ENCODE measurements at regions not wholly inside any gene's neighbourhood (a gene's known extent, or its start where the extent isn't known, plus 50 kb on each side); places are given as distances from the start of the nearest gene placed in this dataset.
"Not testable (repeated sequence)": the region's sequence is repeated elsewhere in the genome, so short reads cannot be mapped to it uniquely, and the experiment has no call there.

DNA sequence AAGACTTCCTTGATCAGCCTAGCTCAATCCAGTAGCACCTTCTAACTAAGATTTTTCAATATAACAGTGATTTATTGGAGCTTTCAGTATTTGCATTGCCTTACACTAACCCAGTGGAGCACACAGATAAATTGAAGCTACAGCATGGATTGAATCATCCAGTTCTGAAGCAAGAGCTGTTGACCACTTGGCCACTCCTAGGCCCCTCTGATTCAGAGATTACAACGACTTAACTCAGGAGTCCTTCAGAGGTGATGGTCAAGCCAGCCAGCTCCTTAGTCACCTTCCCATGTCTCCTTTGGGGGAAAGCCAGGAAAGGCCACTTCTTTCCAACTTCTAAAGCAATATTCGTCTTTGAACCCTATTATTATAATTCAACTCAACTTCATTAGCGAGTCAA is 151.8 kb downstream of the TENT5C start:
- no peak for DNase-seq

DNA sequence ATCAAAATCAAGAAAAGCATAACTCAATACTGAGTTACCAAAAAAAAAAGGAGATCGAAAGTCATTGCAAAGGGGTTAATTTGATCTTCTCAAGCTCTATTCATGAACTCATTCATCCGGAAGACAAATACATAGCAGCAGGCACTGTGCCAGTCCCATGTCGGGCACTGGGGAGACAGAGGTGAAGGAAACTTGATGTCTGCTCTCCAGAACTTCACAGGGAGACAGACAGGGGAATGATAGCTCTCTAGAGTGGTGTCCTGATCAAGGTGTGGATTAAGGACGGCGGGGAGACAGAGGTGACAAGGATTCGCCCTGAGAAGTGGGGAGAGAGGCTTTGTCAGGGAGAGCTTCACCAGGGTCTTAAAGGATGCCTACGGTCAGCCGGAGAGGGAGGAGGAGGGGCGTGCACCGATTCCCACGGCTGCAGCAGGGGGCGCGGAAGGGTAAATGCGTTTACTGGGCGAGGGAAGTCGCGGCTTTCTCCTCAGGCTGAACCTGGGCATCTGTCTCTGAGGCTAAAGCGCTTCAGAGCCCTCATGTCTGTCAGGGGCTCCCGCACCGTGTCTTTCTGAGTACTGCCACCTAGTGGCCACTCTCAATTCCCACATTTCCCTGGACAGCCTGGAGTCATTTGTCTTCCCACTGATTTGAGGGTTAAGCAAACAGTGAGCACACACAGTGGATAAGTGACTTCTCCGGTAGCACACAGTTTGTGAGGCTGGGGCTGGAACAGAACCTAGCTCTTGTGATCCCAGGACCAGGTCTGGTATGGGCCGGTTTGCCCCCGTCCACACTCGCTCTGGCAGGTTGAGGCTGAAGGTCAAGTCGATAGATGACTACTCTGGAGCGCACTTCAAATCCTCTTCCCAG is 152.8 kb downstream of the TENT5C start:
- DNase-seq: peak; percentile 74

GRCh38 chr1:117759535-117759934 is 153.7 kb downstream of the TENT5C start:
- DNase-seq: no peak

DNA sequence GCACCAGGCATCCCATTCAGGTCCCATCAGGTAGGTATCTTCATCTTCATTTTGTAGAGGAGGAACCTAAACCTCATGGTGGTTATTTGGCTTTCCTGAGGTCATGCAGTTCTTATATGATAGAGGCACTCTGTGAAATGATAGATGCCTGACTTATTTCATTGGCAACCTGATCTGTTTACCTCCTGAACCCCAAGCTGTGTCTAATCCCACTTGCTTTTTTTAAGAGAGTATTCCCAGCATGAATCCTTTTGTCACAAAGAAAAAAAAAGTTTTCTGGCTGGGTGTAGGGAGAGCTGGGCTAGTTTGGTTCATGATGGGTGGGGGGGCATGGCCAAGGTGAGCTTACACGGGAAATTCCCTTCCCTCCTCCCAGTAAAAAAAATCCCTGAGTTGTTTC is 154.2 kb downstream of the TENT5C start:
- DNase-seq: no peak

DNA sequence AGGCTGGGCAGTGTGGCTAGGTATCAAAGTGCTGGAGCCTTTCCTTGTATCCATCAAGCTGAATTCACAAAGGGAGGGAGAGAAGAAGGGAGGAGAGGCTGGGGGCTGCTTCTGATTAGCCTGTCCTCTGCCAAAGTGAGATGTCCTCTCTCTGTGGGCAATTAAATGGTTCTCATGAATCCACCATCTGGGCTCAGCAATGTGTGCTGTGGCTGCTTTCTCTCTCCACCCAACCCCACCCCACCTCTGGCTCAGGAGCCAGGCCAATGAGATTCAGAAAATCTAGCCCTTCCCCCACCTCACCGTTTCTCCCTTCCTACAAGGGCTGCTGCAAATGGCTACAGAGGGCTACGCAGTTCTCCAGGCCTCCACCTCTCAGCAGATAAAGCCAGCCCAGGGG is 154.6 kb downstream of the TENT5C start:
- no peak for DNase-seq

DNA sequence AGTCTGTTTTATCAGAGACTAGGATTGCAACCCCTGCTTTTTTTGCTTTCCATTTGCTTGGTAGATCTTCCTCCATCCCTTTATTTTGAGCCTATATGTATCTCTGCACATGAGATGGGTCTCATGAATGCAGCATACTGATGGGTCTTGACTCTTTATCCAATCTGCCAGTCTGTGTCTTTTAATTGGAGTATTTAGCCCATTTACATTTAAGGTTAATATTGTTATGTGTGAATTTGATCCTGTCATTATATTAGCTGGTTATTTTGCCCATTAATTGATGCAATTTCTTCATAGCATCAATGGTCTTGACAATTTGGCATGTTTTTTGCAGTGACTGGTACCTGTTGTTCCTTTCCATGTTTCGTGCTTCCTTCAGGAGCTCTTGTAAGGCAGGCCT is 161.7 kb downstream of the GDAP2 start:
- DNase-seq: not testable (repeated sequence)

DNA sequence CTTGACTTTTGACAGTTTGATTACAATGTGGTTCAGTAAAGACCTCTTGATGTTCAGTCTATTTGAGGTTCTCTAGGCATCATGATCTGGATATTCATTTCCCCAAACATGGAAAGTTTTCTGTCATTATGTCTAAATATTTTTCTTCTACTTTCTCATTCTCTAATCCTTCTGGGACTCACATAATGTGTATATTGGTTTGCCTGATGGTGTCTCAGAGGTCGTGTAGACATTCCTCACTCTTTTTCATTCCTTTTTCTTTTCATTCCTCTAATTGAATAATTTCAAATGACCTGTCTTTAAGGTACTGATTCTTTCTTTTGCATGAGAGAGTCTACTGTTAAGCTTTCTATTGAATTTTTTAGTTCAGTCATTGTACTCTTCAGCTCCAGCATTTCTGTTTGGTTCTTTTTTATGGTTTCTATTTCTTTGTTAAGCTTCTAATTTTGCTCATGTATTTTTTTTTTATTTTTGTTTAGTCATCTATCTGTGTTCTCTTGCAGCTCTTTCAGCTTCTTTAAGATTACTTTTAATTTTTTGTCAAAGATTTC is 158.4 kb downstream of the GDAP2 start:
- no peak for DNase-seq

- no peak for DNase-seq
Measured at GRCh38 chr1:117779364-117779763, 150.1 kb downstream of the GDAP2 start.

DNA sequence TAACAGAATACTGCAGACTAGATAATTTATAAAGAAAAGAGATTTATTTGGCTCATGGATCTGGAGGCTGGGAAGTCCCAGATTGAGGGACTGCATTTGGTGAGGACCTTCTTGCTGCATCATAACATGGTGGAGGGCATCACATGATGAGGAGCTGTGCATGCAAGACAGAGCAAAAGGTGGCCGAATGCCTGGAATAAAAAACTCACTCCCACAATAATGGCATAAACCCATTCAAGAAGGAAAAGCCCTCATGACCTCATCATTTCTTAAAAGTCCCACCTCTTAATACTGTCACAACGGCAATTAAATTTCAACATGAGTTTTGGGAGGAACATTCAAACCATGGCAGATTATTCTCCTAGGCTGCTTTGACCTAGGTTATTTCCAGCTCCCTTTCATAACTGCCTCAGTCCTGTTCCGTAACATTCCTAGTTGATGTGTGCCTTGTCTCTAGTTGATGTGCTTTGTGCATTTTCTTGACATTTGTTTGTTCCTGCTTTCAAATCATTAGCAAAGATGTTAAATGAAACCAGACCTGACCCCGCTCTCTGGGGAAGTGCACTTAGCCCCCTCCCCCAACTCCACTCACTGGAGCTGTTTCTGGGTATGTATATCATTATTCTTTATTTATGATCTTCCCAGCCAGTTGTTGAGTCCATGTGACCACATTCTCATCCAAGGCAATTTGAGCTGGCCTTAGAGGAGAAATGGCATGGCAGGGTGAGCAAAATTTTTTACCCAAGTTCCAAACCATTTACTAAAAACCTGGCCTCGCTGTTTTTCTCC is 148.5 kb downstream of the GDAP2 start:
- no peak for DNase-seq

DNA sequence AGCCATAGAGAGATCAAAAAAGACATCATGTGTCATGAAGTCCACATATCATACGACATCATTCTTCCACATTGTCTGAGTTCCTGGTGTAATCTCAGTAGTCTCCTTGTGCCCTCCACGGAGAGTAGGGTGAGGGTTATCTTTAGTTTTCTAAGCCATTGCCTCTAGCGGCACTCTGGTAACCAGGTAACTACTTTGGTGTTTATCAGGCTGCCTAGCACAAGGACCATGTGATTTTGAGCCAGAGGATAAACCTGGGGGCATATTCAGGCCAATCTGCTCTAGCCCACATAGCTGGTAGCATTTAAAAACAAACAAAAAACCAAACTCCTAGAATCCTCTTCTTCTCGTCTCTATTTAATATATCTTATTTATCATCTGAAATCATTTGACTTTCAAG is 147.4 kb downstream of the GDAP2 start:
- DNase-seq: no peak

DNA sequence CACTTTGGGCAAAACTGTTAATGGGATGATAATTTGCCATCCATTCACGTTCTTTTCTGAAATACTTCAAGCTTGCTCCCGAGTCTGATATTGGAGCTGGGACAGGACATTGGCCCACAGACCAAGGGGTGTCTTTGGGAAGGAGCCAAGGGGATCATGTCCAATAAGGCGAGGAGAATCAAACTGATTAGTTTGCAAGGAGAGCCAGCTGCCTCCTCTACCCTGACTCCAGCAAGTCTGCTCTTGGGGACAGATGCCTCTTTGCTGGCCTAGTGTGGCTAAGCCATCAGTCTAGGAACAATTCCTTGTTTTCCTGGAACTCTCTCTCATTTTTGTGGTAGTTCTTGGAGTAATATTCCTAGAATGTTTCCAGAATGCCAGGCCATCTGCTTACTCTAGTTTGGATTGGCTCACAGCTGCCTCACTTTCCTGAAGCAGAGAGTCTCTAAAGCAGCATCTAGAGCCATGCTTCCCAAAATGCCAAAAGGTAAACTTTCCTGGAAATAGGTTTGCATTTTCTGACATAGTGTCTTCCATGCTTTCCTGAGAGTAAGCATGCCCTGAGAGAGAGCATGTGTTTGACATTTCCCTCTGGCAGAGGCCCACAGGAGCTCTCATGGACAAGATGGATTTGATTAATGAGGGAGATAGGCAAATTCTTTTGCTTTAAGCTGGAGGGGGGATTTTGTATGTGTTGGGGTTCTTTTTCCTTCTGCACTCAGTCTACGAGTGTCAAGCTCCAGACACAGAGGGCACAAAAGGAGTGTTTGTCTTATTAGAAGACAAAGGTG is 145.6 kb downstream of the GDAP2 start:
- DNase-seq: no peak

DNA sequence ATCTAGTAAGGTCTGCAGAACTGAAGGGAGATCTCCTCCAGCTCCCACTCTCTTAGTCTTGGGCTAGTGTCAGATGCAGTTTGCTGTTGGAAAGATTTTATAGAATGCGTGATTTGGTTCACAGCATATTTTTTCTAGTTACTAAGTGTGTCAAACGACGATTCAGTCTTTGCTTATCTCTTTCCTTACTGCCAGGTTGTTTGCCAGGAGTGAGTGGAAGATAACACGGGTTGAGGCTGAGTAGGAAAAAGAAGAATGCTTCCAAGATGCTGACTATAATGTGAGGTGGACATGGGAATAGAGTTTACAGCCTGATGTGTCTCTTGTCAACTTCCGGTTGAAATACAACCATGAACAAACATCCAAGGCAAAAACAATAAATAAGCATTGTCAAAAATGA is 141.4 kb downstream of the GDAP2 start:
- no peak for DNase-seq

DNA sequence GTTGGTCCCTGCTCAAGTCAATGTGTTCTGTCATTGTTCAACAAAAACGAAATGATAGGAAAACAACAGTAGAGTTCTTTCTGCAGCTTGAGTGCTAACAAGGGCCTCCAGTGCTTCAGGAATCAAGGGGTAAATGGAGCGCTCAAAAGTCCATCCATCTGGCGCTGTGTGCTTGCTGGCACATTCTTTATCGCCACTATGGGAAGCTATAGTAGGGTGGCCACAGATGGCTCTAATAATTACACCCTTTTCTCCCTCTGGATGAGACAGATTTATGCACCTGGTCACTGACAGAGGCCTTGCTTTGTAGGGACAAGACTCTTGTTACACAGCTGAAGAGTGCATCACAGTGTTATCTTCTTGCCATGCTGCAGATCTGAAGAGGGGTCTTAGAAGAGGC is 136.0 kb downstream of the GDAP2 start:
- DNase-seq: no peak

- no peak for DNase-seq
Measured at GRCh38 chr1:117794073-117794472, 135.3 kb downstream of the GDAP2 start.

DNA sequence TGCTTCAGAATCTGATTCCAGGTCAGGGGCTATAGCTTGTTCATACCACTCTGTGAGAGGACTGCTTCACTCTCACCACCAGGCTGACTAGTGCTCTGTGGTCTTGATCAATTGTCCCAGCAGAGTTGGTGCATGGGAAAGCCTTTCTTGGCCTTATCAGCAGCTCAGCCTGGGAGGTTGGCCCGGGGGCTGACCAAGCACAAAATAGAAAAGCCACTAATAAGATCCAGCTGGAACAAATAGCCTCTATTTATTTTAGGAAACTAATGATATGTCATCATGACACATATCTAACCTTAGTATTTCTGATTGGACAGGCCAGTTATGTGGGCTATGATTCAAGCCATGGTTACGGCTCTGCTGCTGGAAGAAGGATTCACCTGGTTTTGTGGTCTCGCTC is 134.2 kb downstream of the GDAP2 start:
- no peak for DNase-seq

- DNase-seq: no peak
Measured at GRCh38 chr1:117795792-117796191, 133.6 kb downstream of the GDAP2 start.

DNA sequence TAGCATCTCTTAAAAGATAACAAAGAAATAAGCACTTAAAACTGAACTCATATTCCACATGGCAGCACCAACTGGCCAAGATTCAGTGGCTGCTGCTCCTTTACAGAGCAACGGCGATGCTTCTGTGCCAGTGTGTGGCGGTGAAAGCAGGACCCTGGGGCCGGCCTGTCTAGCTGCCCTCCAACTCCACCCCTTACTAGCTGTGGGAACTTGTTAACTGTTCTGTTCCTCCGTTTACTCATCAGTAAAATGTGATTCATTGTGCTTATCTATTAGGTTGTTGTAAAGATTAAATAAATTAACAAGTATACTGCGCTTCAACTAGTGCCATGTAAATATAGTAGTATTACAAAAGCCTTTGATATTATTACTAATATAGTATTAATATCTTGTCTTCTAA is 133.2 kb downstream of the GDAP2 start:
- DNase-seq: no peak

GRCh38 chr1:117798550-117798949 is 130.9 kb downstream of the GDAP2 start:
- DNase-seq: no peak

DNA sequence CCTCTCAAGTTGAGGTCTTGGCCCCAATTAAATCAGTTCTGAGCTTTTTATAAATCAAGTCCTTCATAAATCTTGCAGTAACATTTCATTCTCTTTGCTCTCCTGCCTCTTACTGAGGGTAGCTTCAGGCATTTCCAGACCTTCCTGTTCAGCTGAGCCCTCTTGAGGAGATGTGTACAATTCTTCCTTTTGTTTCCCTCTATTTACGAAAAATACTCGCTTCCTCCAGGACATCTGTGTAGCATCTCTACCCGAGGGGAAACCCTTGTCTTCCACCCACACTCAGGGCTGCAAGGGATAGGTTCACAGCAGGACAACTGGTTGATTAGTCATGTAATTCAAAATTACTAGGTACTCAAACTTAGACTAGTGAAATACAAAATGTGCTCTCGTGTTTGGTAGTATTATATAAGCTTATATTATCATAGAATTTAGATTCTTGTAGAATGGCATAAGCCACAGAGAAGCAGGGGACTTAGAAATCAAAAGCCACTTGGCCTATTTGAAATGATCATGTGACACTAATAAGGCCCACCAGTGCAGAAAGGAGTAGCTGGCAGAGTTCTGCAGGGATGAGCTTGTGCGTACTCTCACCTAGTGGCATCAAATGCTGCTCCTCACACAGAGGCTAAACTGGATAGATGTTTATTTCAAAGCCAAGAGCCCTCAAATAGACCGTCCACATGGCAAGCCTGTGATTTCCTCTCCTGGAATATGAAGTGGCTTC is 126.7 kb downstream of the GDAP2 start:
- no peak for DNase-seq

GRCh38 chr1:117803318-117803717 is 126.1 kb downstream of the GDAP2 start:
- DNase-seq: no peak

GRCh38 chr1:117809764-117810163 is 119.7 kb downstream of the GDAP2 start:
- DNase-seq: no peak

DNA sequence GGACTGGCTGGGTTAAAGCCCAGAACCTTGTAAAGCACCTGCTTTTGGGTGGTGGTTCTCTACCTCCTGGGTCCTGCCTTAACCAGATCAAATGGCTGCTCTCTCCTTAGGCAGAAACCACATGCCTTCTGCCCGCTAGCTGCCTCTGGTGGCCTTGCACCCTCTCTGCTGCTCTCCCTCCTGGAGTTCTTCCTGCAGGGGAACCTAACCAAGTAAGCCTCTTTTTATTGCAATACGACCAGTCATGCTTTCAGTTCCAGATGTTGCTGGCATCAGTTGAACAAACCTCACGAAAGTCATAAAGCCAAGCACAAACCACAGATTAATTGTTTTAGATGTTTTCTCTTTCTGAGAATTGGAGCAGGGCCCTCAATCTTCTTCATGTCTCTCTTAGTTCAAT is 118.9 kb downstream of the GDAP2 start:
- no peak for DNase-seq
